SK-N-SH treated with all-trans-retinoic acid at 6 μM for 48 hours (cell line): ENCODE measurements at regions not wholly inside any gene's neighbourhood (a gene's known extent, or its start where the extent isn't known, plus 50 kb on each side); places are given as distances from the start of the nearest gene placed in this dataset.

Experiments
- ATAC-seq: fragments of 200-7000 bp; cut with Tn5 transposase; 3 replicates; pipeline ENCODE4 v1.9.1; 2020; ENCODE audit warnings: mild to moderate bottlenecking, moderate library complexity
- ARNTL ChIP-seq: fragments of 450-650 bp; formaldehyde crosslinking; IDR thresholded peaks from 2 replicates; pipeline ENCODE4 v1.5.0; 2020; ENCODE audit warnings: low read depth, mild to moderate bottlenecking, moderate library complexity, borderline replicate concordance
- CSDC2 ChIP-seq: fragments of 250-450 bp; sonication (Bioruptor Pico); IDR thresholded peaks from 2 replicates; pipeline ENCODE4 v1.5.0; 2020; ENCODE audit warnings: mild to moderate bottlenecking, moderate library complexity
- ESRRG ChIP-seq: fragments of 250-450 bp; sonication (Bioruptor Pico); IDR thresholded peaks from 2 replicates; pipeline ENCODE4 v1.6.1; 2021; ENCODE audit warnings: mild to moderate bottlenecking
- GLIS3 ChIP-seq: fragments of 250-450 bp; sonication (Bioruptor Pico); IDR thresholded peaks from 2 replicates; pipeline ENCODE4 v1.5.0; 2020; ENCODE audit warnings: mild to moderate bottlenecking, moderate library complexity
- ISL1 ChIP-seq: fragments of 250-450 bp; sonication (Bioruptor Pico); IDR thresholded peaks from 2 replicates; pipeline ENCODE4 v2.1.2; 2022; ENCODE audit warnings: mild to moderate bottlenecking, moderate library complexity
- PPARA ChIP-seq: fragments of 250-450 bp; sonication (Bioruptor Pico); IDR thresholded peaks from 2 replicates; pipeline ENCODE4 v1.5.0; 2020; ENCODE audit warnings: mild to moderate bottlenecking, borderline replicate concordance
- SNAI2 ChIP-seq: fragments of 250-450 bp; sonication (Bioruptor Pico); IDR thresholded peaks from 2 replicates; pipeline ENCODE4 v1.5.0; 2020; ENCODE audit warnings: mild to moderate bottlenecking, moderate library complexity
- TCF4 ChIP-seq: fragments of 250-450 bp; sonication (Bioruptor Pico); IDR thresholded peaks from 2 replicates; pipeline ENCODE4 v1.8.0; 2021; ENCODE audit warnings: mild to moderate bottlenecking, moderate library complexity, borderline replicate concordance
- TOX ChIP-seq: fragments of 250-450 bp; sonication (Bioruptor Pico); IDR thresholded peaks from 2 replicates; pipeline ENCODE4 v1.8.0; 2021; ENCODE audit warnings: mild to moderate bottlenecking, moderate library complexity, borderline replicate concordance
- TSHZ2 ChIP-seq: fragments of 250-450 bp; sonication (Bioruptor Pico); IDR thresholded peaks from 2 replicates; pipeline ENCODE4 v1.5.0; 2020; ENCODE audit warnings: mild to moderate bottlenecking, moderate library complexity
- ZC3H10 ChIP-seq: fragments of 250-450 bp; sonication (Bioruptor Pico); IDR thresholded peaks from 2 replicates; pipeline ENCODE4 v1.5.1; 2021; ENCODE audit warnings: mild to moderate bottlenecking, moderate library complexity
- ZFP30 ChIP-seq: fragments of 450-650 bp; formaldehyde crosslinking; IDR thresholded peaks from 2 replicates; pipeline ENCODE4 v1.5.0; 2022; ENCODE audit warnings: mild to moderate bottlenecking, moderate library complexity
- ZNF565 ChIP-seq: fragments of 450-650 bp; formaldehyde crosslinking; conservative IDR thresholded peaks from 2 replicates; pipeline ENCODE4 v1.5.0; 2020; ENCODE audit warnings: low read depth, mild to moderate bottlenecking, moderate library complexity
- ZNF70 ChIP-seq: fragments of 450-650 bp; formaldehyde crosslinking; IDR thresholded peaks from 2 replicates; pipeline ENCODE4 v1.5.0; 2020; ENCODE audit warnings: mild to moderate bottlenecking, moderate library complexity
- ZNF8 ChIP-seq: fragments of 450-650 bp; formaldehyde crosslinking; IDR thresholded peaks from 2 replicates; pipeline ENCODE4 v1.5.0; 2020; ENCODE audit warnings: mild to moderate bottlenecking, moderate library complexity
- TF ChIP-seq, protein P1 (sequence below): fragments of 250-450 bp; sonication (Bioruptor Pico); IDR thresholded peaks from 2 replicates; pipeline ENCODE4 v1.5.1; 2021; ENCODE audit warnings: mild to moderate bottlenecking, moderate library complexity
- TF ChIP-seq, protein P2 (sequence below): fragments of 250-450 bp; sonication (Bioruptor Pico); IDR thresholded peaks from 2 replicates; pipeline ENCODE4 v1.8.0; 2020; ENCODE audit warnings: mild to moderate bottlenecking, moderate library complexity, borderline replicate concordance
- TF ChIP-seq, protein P3 (sequence below): fragments of 250-450 bp; sonication (Bioruptor Pico); IDR thresholded peaks from 2 replicates; pipeline ENCODE4 v1.8.0; 2021; ENCODE audit warnings: low read depth, mild to moderate bottlenecking, moderate library complexity, borderline replicate concordance

DNA sequence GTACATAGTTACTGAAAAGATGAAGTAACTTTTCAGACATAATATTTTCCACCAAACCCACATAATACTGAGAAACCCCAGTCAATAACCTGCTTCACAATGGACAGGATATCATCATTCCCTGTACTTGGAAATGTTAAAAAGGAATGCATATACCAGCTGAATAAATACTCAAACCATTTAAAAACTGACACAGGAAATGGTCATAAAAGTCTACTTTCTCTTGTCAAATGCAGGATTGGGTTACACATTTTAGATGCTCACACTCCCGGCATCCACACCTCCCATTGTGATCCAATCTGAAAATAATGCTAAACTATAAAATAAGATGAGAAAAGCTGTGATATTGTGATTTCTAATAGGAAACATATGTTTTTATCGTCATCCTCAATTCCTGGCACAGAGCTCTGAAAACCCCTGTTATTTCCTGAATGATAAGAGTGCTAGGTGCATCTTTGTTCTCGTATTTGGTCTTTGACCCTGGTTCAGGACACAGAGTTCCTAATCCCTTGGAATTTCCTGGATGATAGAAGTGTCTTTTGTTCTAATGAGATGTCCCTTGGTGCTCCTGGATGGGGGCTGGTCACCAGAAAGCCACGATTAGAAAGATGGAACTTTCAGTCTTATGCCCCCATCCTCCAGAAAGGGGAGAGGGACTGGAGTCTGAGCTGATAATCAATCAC, 821.3 kb downstream of the TRIML1 start (continued):
- TF ChIP-seq, protein P1, sequence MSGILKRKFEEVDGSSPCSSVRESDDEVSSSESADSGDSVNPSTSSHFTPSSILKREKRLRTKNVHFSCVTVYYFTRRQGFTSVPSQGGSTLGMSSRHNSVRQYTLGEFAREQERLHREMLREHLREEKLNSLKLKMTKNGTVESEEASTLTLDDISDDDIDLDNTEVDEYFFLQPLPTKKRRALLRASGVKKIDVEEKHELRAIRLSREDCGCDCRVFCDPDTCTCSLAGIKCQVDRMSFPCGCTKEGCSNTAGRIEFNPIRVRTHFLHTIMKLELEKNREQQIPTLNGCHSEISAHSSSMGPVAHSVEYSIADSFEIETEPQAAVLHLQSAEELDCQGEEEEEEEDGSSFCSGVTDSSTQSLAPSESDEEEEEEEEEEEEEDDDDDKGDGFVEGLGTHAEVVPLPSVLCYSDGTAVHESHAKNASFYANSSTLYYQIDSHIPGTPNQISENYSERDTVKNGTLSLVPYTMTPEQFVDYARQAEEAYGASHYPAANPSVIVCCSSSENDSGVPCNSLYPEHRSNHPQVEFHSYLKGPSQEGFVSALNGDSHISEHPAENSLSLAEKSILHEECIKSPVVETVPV (CRISPR knock-in tag): no peak

DNA sequence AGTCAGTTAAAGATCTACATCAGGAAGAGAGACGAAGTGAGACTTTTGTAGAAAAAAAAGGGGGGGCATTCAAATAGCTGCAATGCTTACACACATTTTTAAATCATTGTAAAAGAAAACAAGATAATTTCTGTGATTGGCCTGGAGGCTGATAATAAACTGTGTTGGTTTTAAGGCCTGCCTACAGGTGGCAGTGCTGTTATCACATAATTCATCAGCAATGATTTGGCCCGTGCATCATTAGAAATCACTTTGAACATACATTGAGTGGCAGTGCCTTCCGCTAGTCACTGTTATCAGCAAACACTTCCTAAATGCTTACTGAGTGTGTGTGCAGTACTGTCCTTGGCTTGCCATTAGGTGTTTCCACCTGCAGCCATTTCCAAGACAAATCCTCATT, 831.9 kb downstream of the TRIML1 start:
- TF ChIP-seq, protein P1 (CRISPR knock-in tag): no peak
- TF ChIP-seq CSDC2 (CRISPR knock-in tag) (no peak), ESRRG (no peak), TCF4 (CRISPR knock-in tag) (no peak), ZNF8 (CRISPR knock-in tag) (no peak), ARNTL (CRISPR knock-in tag) (no peak), PPARA (CRISPR knock-in tag) (no peak), ISL1 (no peak), TOX (CRISPR knock-in tag) (no peak), ZNF70 (CRISPR knock-in tag) (no peak)
- TF ChIP-seq, protein P2, sequence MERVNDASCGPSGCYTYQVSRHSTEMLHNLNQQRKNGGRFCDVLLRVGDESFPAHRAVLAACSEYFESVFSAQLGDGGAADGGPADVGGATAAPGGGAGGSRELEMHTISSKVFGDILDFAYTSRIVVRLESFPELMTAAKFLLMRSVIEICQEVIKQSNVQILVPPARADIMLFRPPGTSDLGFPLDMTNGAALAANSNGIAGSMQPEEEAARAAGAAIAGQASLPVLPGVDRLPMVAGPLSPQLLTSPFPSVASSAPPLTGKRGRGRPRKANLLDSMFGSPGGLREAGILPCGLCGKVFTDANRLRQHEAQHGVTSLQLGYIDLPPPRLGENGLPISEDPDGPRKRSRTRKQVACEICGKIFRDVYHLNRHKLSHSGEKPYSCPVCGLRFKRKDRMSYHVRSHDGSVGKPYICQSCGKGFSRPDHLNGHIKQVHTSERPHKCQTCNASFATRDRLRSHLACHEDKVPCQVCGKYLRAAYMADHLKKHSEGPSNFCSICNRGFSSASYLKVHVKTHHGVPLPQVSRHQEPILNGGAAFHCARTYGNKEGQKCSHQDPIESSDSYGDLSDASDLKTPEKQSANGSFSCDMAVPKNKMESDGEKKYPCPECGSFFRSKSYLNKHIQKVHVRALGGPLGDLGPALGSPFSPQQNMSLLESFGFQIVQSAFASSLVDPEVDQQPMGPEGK (CRISPR knock-in tag): no peak
- TF ChIP-seq, protein P3, sequence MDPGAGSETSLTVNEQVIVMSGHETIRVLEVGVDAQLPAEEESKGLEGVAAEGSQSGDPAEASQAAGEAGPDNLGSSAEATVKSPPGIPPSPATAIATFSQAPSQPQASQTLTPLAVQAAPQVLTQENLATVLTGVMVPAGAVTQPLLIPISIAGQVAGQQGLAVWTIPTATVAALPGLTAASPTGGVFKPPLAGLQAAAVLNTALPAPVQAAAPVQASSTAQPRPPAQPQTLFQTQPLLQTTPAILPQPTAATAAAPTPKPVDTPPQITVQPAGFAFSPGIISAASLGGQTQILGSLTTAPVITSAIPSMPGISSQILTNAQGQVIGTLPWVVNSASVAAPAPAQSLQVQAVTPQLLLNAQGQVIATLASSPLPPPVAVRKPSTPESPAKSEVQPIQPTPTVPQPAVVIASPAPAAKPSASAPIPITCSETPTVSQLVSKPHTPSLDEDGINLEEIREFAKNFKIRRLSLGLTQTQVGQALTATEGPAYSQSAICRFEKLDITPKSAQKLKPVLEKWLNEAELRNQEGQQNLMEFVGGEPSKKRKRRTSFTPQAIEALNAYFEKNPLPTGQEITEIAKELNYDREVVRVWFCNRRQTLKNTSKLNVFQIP (CRISPR knock-in tag): no peak
- ATAC-seq: peak; percentile 70; the same call in 2 of the 3 replicates

DNA sequence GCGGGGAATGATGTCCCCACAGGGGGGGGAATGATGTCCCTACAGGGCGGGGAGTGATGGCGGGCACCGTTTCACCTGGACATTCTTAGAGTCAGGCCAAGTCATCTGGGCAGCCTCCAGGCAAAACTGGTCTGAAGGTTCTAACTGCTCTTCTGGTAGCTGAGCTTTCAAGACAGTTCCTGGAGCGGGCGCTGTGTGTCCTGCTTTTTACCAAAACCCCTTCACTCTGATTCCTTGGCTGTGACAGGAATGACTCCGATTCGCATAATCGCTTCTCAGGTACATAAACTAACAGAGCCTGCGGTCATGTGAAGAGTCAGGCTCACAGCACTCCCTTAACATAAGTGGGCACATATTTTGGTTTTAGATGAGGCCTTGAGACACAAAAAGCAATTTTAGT, 836.0 kb downstream of the TRIML1 start:
- TF ChIP-seq ZNF70 (CRISPR knock-in tag) (no peak), ARNTL (CRISPR knock-in tag) (no peak)
- TF ChIP-seq, protein P1 (CRISPR knock-in tag): no peak
- TF ChIP-seq, all 23 proteins: peak for 0
- ATAC-seq: no peak

- peak; percentile 53 for ATAC-seq
- TF ChIP-seq ARNTL (CRISPR knock-in tag) (no peak), ZNF565 (no peak), GLIS3 (CRISPR knock-in tag) (no peak), TCF4 (CRISPR knock-in tag) (no peak), ZC3H10 (CRISPR knock-in tag) (no peak), ZFP30 (CRISPR knock-in tag) (no peak), ESRRG (no peak), PPARA (CRISPR knock-in tag) (no peak), ISL1 (no peak), SNAI2 (CRISPR knock-in tag) (no peak), TOX (CRISPR knock-in tag) (no peak), TSHZ2 (no peak)
- TF ChIP-seq, protein P1 (CRISPR knock-in tag): no peak
- TF ChIP-seq, protein P3 (CRISPR knock-in tag): no peak
These were observed 837.4 kb downstream of the TRIML1 start for GRCh38 chr4:188976644-188977115.
